OCI-LY3 (cell line): ENCODE measurements at regions not wholly inside any gene's neighbourhood (a gene's known extent, or its start where the extent isn't known, plus 50 kb on each side); places are given as distances from the start of the nearest gene placed in this dataset.

Source experiments
- H2AFZ ChIP-seq: fragments of 200-600, 300-600 bp; shearing (Covaris generic); 2 replicates; pipeline ENCODE4 v1.6.0; 2014; ENCODE audit warnings: antibody characterized with exemption, low read depth, low read length
- H3K27ac ChIP-seq: fragments of 200-600, 300-600 bp; sonication (generic); 2 replicates; pipeline ENCODE4 v1.5.1; 2014; ENCODE audit warnings: mild to moderate bottlenecking, low read length, moderate library complexity, mixed read lengths
- H3K27me3 ChIP-seq: fragments of 200-600, 300-600 bp; sonication (generic); 2 replicates; pipeline ENCODE4 v1.6.1; 2014; ENCODE audit warnings: low read depth, low read length, mixed read lengths
- H3K36me3 ChIP-seq: fragments of 200-600, 300-600 bp; sonication (generic); replicated peaks from 2 replicates; pipeline ENCODE3; 2014; ENCODE audit warnings: low read depth, low read length, mixed read lengths
- H3K4me1 ChIP-seq: fragments of 300-600, 200-600 bp; sonication (generic); 2 replicates; pipeline ENCODE4 v1.6.1; 2014; ENCODE audit warnings: low read length, mixed read lengths
- H3K4me2 ChIP-seq: fragments of 200-600, 300-600 bp; sonication (generic); 2 replicates; pipeline ENCODE4 v1.6.1; 2014; ENCODE audit warnings: low read length, mixed read lengths
- H3K4me3 ChIP-seq: fragments of 300-600, 200-600 bp; sonication (generic); 2 replicates; pipeline ENCODE4 v1.5.1; 2014; ENCODE audit warnings: antibody characterized with exemption, mild to moderate bottlenecking, low read length, moderate library complexity
- H3K79me2 ChIP-seq: fragments of 300-600, 200-600 bp; shearing (Covaris generic); 2 replicates; pipeline ENCODE4 v1.6.1; 2014; ENCODE audit warnings: mild to moderate bottlenecking, low read length, mixed read lengths
- H3K9ac ChIP-seq: fragments of 300-600, 200-600 bp; shearing (Covaris generic); 2 replicates; pipeline ENCODE4 v1.6.0; 2014; ENCODE audit warnings: mild to moderate bottlenecking, low read length, moderate library complexity
- H3K9me3 ChIP-seq: fragments of 200-600, 300-600 bp; shearing (Covaris generic); 2 replicates; pipeline ENCODE4 v1.6.1; 2014; ENCODE audit warnings: low read length, mixed read lengths; ENCODE audit not compliant: insufficient read depth
- H4K20me1 ChIP-seq: fragments of 200-600, 300-600 bp; sonication (generic); 2 replicates; pipeline ENCODE4 v1.6.1; 2016; ENCODE audit warnings: low read length, mixed read lengths; ENCODE audit not compliant: insufficient read depth
- CTCF ChIP-seq: fragments of 200-600, 300-600 bp; sonication (generic); IDR thresholded peaks from 2 replicates; pipeline ENCODE4 v1.5.1; 2014; ENCODE audit warnings: antibody characterized with exemption, low read length, low read depth
- EZH2phosphoT487 ChIP-seq: fragments of 200-600 bp; shearing (Covaris generic); IDR thresholded peaks from 2 replicates; pipeline ENCODE4 v1.6.1; 2018; ENCODE audit warnings: antibody characterized with exemption, mixed run types, low read depth

GRCh38 chr1:53388963-53389362, 61.1 kb upstream of the LRP8 start:
- Histone ChIP-seq H3K27me3 (no peaks in the 10 kb centered on the region), H2AFZ (no peak overlapping the region), H3K36me3 (no peaks in the 10 kb centered on the region), H3K9ac (no peak overlapping the region), H3K79me2 (no peaks in the 10 kb centered on the region), H4K20me1 (no peaks in the 10 kb centered on the region), H3K4me3 (no peak overlapping the region), H3K27ac (no peak overlapping the region), H3K4me2 (no peak overlapping the region), H3K4me1 (peaks cover 28% of the 10 kb centered on the region), H3K9me3 (no peaks in the 10 kb centered on the region)
- TF ChIP-seq EZH2phosphoT487 (no peak), CTCF (no peak)

GRCh38 chr1:53390261-53390660, 62.4 kb upstream of the LRP8 start:
- Histone ChIP-seq H3K4me1 (peaks cover 28% of the 10 kb centered on the region), H3K9ac (peak overlapping the region; percentile 19; the same call in 1 of the 2 replicates), H3K36me3 (no peaks in the 10 kb centered on the region), H3K4me3 (peak overlapping the region; percentile 14; the same call in 1 of the 2 replicates), H3K79me2 (no peaks in the 10 kb centered on the region), H3K27me3 (no peaks in the 10 kb centered on the region), H3K4me2 (peak overlapping the region; percentile 62), H2AFZ (no peak overlapping the region), H4K20me1 (no peaks in the 10 kb centered on the region), H3K27ac (no peak overlapping the region), H3K9me3 (no peaks in the 10 kb centered on the region)
- no peak for TF ChIP-seq CTCF
- TF ChIP-seq EZH2phosphoT487, result no peak

- Histone ChIP-seq H3K79me2 (no peaks in the 10 kb centered on the region), H3K27ac (no peak overlapping the region), H3K9ac (no peak overlapping the region), H3K4me3 (no peak overlapping the region), H3K9me3 (no peaks in the 10 kb centered on the region), H2AFZ (no peak overlapping the region), H3K36me3 (no peaks in the 10 kb centered on the region), H4K20me1 (no peaks in the 10 kb centered on the region), H3K4me2 (peak overlapping the region; percentile 62), H3K4me1 (peaks cover 28% of the 10 kb centered on the region), H3K27me3 (no peaks in the 10 kb centered on the region)
- TF ChIP-seq CTCF (no peak), EZH2phosphoT487 (no peak)
Observed at GRCh38 chr1:53390736-53391135, 62.9 kb upstream of the LRP8 start.

GRCh38 chr1:53391296-53391695, 63.4 kb upstream of the LRP8 start:
- no peak overlapping the region for H2AFZ ChIP-seq
- H3K4me1 ChIP-seq, result peaks cover 28% of the 10 kb centered on the region
- H3K4me3 ChIP-seq, result no peak overlapping the region
- TF ChIP-seq EZH2phosphoT487 (no peak), CTCF (no peak)
- H3K9me3 ChIP-seq, result no peaks in the 10 kb centered on the region
- H3K4me2 ChIP-seq, result no peak overlapping the region
- H3K36me3 ChIP-seq, result no peaks in the 10 kb centered on the region
- H3K27me3 ChIP-seq, result no peaks in the 10 kb centered on the region
- no peaks in the 10 kb centered on the region for H3K79me2 ChIP-seq
- H3K27ac ChIP-seq, result no peak overlapping the region
- no peak overlapping the region for H3K9ac ChIP-seq
- no peaks in the 10 kb centered on the region for H4K20me1 ChIP-seq
